Prostate gland (tissue), 2 donors: ENCODE measurements at regions not wholly inside any gene's neighbourhood (a gene's known extent, or its start where the extent isn't known, plus 50 kb on each side); places are given as distances from the start of the nearest gene placed in this dataset.

Experiments used
- POLR2AphosphoS5 ChIP-seq: sonication (generic); formaldehyde crosslinking; IDR thresholded peaks from one replicate; pipeline ENCODE4 v1.6.1; 2017; ENCODE audit warnings: antibody characterized with exemption
- TF ChIP-seq, protein P1 (sequence below), 4 experiments: fragments of 200-600 bp in 2 of 4; fragments of 450-650 bp in 2 of 4; sonication (generic) in 2 of 4; IDR thresholded peaks; 1 replicate in 3 of 4; 2 replicates in 1 of 4; pipeline ENCODE4 v1.5.1; 2016 to 2019; ENCODE audit warnings: antibody characterized with exemption in 4 of 4, mild to moderate bottlenecking in 2 of 4, moderate library complexity in 2 of 4

DNA sequence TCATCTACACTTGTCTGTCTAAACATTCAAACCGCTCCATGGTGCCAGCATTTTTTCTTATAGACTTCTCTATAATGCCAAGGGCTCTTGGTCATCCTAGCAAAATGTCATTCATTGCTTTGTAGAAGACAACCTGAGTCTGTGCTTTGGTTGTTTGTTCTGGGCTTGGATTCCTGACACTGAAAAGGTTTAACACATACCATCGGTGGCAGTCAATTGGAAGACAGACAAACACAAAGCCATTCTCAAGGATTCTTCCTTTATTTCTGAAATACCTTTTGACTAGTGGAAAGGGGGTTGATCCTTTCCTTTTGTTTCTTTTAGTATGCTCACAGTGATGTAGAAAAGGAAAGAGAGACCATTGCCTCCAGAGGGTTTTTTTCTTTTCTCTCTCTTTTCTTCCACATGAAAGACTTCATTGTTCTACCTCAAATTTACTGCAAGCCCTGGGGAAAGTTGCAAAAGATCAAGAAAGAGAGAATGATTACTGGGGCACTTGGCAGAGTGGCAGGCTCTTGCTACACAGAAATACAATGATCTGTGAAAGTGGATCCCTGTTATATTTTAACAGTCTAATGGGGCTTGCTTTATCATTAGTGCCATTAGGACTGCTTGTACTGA lies 66.4 kb upstream of the TMC1 start:
- TF ChIP-seq, protein P1, sequence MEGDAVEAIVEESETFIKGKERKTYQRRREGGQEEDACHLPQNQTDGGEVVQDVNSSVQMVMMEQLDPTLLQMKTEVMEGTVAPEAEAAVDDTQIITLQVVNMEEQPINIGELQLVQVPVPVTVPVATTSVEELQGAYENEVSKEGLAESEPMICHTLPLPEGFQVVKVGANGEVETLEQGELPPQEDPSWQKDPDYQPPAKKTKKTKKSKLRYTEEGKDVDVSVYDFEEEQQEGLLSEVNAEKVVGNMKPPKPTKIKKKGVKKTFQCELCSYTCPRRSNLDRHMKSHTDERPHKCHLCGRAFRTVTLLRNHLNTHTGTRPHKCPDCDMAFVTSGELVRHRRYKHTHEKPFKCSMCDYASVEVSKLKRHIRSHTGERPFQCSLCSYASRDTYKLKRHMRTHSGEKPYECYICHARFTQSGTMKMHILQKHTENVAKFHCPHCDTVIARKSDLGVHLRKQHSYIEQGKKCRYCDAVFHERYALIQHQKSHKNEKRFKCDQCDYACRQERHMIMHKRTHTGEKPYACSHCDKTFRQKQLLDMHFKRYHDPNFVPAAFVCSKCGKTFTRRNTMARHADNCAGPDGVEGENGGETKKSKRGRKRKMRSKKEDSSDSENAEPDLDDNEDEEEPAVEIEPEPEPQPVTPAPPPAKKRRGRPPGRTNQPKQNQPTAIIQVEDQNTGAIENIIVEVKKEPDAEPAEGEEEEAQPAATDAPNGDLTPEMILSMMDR (IDR thresholded peaks at IDR 0.05): no peak
- no peak for TF ChIP-seq POLR2AphosphoS5
